Ramos (cell line): ENCODE measurements at regions not wholly inside any gene's neighbourhood (a gene's known extent, or its start where the extent isn't known, plus 50 kb on each side); places are given as distances from the start of the nearest gene placed in this dataset.

Experiments used
- in situ Hi-C: fragments of 300-500 bp; cut with MboI; formaldehyde crosslinking; loops from one replicate; pipeline ENCODE4 v1.14.3; 2022; ENCODE audit warnings: low sequenced_read_pairs; ENCODE audit not compliant: unreplicated experiment

DNA sequence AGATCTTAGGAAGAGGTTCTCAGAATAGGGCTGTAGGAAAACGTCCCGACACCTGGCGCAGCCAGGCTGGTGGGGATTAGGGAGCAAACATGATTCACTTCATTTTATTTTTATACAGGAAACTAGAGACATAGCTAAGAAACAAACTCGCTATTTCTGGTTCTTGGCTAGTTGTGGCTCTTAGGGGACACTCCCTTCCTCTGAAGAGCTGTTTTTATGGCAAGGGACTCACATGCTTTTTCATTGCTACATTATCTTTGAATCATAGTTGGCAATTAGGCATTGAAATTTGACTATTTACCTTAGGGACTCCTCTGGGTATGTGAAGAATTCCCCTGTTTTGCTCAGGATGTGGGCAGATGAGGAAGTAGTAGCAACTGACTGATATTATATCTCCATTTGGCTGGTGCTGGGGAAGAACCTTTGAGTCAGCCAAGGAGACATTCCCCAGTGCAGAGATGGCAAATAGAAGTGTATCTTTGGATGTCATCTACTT, 174.5 kb downstream of the SMIM20 start:
- in situ Hi-C loops: loop anchor here (10.0 kb wide), 1 partner anchor 316 kb away; no protein-coding TSS in a partner anchor

DNA sequence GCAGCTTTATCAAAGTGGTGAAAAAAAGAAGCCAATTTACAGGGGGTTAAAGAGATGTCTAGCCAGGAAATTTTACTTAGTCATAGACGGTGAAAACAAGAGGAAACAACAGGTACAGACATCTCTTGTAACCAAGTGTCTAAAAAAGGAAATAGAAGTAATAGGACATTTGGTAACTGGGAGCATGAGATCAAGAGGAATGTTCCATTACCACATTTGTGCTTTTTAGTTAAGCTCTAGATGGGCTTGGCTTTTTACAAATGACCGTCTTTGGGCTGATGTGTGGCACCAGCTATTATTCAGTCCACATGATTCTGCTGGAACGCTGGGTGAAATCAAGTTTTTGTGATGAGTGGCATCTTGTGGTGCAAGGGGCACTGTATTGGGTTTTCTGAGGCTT, 179.5 kb downstream of the SMIM20 start:
- in situ Hi-C loops: no loop called here

DNA sequence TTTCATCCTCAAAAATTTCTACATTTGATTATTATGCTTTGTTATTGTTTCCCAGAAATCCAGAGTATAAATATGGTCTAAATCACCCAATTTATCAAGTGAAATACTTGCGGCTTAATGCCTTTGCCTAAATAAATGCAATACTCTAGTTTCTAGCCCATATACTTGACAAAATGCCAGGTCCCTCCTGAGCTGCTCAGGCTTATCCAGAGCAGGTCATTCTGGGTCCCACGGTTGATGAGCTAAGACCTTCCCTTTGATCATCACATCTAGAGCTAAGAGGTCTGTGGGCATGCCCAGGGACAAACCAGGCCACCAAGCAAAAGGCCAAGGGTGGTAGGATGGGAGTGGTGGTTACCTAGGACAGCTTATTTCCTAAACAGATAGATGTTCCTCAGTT, 180.1 kb downstream of the SMIM20 start:
- in situ Hi-C loops: no loop called here

DNA sequence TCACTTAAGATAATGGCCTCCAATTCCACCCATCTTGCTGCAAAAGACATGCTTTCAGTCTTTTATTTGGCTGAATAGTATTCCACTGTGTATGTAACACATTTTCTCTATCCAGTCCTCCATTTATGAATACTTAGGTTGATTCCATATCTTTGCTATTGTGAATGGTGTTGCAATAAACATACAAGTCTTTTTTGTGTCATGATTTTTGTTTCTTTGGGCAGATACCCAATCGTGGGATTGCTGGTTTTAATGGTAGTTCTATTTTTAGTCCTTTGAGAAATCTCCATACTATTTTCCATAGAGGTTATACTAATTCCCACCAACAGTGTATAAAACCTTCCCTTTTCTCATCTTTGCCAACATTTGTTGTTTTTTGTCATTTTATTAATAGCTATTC, 180.9 kb downstream of the SMIM20 start:
- in situ Hi-C loops: no loop called here

DNA sequence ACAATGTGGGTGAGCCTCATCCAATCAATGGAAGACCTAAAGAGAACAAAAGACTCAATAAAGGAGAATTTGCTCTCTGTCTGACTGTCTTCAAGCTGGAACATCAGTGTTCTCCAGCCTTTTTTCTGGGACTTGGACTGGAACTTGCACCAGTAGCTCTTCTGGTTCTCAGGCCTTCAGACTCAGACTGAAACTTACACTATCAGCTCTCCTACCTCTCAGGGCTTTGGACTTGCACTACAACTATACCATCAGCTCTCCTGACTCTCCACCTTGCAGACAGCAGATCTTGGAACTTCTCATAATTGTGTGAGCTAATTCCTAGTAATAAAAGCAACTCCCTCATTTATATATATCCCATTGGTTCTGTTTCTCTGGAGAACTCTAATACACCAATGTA, 185.9 kb downstream of the SMIM20 start:
- in situ Hi-C loops: no loop called here

DNA sequence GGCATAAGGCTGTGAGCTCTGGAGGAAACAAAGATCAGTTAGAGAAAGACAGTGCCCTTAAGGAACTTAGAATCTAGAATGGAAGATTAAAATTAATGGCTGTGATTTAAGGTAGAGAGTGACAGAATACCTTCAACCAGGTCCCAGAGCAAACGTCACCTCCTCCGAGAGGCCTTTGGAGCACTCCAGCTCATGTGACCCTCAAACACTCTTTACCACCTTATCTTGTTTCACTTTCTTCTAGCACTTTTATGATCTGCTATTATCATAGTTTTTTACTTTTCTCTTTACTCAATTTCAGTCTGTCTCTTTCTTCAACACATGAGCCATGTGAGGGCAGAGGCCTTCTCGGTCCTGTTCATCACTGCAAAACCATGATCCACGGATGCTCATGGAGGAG, 187.0 kb downstream of the SMIM20 start:
- in situ Hi-C loops: no loop called here

DNA sequence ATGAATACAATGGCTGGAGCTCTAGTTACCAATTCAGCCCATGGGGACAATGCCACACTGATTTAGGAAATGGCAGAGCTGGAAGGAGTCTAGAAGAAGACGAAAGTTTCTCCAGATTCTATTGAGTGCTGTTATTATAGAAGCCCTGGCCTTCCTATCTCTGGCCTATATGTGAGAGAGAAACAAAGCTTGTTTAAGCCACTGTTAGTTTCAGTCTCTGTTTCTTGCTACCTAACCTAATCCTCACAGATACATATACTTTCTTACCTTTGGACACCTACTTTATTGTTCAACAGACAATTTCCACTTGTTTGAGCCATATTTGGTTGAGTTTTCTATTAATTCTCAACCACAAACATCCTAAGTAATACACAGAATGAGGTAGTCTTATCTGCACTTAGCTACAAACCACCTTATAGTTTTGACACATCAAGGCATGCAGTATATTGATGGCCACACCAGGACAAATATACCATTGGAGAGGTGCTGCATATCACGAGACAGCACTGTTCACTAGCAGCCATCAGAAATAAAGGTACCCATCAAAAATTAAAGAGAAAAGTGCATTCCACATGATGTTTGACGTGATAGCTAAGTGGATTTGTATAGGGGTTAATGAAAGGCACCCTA, 190.2 kb downstream of the SMIM20 start:
- in situ Hi-C loops: no loop called here

DNA sequence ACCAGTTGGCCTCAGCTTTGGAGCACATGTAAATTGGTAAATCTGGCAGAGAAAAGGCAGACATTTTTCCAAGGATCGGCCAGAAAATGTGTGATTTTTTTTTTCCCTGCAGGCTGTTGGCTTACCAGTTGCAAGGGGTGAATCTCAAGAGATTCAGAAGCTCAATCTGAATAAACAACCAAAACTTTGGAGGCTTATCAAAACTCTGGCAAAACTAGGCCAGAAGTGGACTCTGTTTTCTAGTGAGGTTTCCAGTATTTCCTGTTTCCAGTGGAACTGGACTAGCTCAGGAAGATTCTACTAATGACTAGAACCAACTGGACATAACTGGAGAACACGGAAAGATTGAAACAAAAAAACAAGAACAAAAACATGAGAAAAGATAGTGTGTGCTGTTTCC, 191.3 kb downstream of the SMIM20 start:
- in situ Hi-C loops: no loop called here

DNA sequence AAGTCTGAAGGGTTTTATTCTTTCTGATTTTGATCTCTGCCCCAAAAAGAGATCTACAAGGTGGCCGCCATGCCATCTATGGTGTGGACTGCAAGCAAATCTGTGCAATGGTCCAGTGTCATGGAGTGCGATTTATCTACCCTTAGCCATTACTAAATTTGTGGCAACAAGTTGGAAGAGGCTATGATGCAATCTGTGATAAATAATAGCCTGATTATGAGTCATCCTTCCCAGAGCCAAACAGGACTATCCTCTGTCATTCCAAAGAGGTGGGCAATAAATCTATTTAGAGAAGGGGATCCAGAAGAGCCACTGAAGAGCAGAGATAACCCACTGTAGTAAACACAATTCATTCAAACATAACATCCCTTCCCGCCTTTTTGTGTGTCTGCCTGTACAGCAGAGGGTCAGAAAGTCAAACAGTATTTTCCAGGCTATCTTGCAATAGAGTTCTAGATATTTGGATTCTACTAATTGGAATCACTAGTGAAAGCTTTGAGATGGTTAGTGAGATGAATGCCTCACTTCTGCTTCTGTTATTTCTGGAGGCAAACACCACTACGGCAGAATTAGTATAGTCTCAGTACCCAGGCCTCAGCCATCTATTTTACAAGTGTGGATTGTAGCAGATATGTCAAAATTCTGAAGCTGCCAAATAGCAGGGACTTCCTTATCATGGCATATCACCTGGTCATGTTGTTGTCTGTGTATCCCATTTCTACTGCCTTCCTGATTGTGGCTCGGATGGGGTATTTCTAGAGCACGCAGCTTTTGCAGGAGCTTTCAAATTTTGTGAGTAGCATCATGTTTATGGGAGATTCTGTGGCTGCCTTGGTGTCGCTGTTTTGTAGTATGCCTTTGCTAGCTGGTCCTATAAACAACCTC, 192.0 kb downstream of the SMIM20 start:
- in situ Hi-C loops: no loop called here

DNA sequence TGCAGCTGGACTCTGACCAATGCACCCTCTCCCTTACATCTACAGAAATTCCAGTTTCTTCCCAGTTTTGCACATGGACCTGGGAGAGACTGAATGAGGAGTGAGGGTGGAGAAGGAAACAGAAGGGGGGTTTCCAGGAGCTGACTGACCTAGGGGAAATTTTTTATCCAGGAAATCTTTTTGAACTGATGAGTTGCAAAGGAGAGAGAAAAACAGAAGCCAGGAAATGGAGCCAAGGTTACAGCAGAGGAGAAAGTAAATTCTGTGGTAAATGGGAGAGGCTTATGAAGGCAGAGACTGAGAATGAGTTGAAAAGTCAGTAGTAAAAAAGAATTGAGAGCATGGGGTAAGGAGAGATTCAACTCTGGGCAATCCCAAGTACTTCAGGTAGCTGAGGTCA, 192.8 kb downstream of the SMIM20 start:
- in situ Hi-C loops: no loop called here

DNA sequence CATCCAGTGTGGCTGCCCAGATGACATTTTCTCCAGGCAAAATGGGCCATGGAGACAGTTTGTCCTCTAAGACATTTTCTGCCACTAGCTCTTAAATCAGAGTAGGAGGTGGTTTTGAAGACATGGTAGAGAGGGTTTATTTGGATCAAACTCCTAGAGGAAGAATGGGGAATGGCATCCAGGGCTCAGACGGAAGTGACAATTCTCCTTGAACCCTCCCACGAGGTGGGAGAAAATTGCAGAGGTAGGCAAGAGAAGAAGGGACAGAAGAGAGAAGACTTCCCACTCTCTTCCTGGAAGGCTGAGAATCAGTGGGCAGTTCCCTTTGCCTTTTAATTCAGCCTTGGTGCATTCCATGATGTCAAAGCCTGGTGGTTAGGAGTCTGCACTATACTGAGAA, 194.0 kb downstream of the SMIM20 start:
- in situ Hi-C loops: no loop called here

DNA sequence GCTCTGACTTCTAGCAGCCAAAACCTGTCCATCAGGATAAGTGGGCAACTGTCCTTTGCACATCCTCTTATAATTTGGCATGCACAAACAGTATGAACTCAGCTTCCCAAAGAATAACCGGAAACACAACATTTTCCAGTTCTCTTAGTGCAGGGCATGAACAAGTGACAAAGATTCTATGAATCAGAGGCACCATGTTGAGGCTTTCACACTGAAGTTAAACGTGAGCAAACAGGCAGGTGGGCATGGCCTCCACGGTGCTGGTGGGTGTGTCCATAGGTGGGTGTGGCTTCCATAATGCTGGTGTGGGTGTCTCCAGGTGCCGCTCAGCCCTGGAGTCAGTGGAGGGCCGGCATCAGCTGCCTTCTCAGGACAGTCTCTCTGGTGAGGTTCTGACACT, 196.5 kb downstream of the SMIM20 start:
- in situ Hi-C loops: no loop called here

DNA sequence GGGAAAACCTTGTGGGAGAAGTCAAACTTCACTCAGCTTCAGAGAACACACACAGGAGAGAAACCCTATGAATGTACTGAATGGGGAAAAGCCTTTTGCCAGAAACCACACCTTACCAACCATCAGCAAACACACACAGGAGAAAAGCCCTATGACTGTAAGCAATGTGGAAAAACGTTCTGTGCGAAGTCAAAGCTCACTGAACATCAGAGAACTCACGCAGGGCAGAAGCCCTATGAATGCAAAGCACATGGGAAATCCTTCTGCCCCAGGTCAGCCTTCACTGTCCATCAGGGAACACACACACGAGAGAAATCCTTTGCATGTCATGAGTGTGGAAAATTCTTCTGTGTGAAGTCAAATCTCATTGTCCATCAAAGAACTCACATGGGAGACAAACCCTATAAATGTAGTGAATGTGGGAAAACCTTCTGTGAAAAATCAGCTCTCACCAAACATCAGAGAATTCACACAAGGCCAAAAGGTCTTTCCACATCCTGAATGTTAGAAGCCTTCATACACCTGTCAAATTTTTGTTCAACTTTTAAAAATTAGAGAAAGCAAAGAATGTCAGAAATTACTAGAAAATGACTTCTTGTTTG, 199.4 kb downstream of the SMIM20 start:
- in situ Hi-C loops: no loop called here

DNA sequence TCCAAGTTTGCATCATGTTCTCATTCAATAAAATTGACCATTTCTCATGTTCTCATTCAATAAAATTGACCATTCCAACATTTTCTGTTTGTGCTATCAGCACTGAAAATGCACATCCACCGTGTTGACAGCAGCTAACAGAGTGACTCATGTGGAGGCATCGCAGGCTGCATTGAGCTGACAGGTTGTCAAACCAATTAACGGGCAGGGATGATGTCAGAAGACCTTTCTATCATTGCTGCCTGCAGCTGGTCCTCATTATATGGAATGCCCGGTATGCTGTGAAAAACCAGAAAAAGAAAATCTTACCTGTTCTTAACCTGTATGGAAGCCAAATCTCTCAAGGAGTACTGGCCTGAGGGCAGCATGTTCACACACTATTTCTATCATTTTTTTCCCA, 202.0 kb downstream of the SMIM20 start:
- in situ Hi-C loops: no loop called here

DNA sequence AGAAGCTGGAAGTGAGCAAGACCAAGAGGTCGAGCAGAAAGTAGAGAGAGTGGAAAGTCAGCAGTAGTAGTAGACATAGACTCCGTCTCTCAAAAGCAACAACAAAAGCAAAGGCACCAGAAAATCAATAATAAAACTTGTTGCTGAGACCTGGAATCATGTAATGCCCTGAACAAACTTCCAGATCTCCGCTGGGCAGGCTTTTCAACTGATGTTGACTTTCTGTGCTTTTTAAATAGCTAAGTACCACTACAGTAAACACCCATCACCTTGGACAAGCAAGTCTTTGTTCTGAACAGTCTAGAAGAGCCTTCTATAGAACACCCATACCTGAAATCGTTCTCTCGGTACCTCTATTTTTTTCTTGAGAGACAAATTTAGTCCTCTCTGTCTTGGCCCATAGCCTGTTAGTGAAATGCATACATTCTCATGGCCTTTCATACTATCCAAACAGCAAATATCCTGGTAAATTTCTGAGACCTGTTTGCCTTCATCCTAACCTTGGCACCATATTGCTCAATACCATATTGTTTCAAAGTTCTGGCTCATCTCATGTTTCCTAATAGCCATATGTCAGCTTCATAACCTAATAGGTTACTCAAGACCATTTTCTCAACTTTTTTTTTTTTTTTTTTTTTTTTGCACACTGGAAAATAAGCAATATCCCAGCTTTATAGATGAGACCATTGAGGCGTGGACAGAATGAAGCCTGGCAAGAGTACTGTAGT, 200.6 kb upstream of the RBPJ start:
- in situ Hi-C loops: no loop called here

DNA sequence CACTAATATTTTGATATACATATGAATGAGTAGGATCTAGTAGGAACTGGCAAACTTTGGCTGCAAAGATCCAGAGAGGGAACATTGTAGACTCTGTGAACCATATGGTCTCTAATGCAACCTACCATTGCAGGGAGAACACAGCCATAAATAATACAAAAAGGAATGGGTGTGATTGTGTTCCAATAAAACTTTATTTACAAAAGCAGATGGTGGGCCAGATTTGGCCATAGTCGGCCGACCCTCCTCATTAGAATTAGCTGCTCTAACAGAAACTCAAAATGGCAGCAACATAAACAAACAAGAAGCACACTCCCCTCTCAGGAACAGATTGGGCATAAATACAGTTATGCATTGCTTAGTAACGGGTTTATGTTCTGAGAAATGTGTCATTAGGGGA, 198.1 kb upstream of the RBPJ start:
- in situ Hi-C loops: no loop called here

DNA sequence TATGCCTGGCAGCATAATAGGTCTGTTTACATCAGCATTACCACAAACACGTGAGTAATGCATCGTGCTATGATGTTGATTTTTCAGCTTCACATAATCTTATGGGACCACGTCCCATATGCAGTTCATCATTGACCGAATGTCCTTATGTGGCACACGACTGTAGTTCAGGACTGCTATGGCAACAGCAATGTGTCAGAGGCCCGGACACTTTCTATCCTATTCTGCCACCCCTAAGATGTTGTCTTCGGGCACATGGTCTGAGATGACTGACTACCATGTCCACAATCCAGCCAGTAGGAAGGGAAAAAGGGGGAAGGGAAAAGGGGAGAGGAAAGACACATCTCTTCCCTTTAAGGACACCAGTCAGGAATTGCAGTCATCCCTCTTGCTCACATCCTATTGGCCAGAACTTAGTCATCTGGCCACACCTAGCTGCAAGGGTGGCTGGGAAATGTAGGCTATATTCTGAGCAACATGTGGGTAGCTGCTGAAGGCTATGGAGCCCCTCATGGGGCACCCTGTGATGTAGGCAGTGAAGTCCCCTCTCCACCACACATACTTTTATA, 196.0 kb upstream of the RBPJ start:
- in situ Hi-C loops: no loop called here

DNA sequence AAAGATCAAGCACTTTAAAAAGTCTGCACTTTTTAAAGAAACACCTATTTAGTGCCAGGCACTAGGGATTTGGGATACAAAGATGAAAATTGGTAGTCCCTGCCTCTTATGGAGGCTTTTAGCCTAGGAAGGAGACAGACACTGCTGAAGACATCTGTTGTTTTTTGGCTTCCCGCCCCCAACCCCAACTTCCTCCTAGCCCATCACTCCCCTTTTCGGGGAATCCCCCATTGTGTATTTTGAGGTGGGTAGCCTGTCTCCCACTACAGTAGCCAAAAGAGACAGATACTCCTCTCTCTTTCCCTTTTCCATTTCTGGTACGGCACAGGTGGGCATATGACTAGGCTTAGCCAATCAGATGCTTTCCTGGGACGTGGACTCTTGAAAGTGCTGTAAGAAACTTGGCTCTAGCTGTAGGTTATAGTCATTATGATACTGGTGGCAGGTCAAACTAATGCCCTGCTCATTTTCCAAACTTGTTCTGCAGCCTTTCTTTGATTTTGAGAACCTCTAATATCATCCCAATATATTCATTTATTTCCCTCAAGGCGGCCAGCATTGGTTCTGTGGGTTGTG, 194.6 kb upstream of the RBPJ start:
- in situ Hi-C loops: no loop called here

DNA sequence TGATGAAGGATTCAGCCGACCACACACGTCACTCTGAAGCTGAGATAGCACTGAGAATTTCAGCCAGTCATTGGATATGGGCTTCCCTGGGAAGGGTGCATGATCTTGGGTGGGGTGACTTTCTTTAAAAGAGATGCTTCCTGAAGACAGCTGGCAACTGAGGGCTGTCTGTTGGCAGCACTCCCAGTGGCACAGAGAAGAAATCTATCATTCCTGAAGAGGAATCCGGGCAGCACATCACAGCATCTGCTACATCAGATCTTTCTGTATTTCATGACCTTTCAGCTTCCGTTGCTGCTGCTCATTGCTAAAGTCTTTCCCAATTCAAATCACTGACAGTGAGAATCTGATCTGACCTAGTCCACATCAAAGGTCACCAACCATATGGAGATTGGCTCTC, 193.8 kb upstream of the RBPJ start:
- in situ Hi-C loops: no loop called here

DNA sequence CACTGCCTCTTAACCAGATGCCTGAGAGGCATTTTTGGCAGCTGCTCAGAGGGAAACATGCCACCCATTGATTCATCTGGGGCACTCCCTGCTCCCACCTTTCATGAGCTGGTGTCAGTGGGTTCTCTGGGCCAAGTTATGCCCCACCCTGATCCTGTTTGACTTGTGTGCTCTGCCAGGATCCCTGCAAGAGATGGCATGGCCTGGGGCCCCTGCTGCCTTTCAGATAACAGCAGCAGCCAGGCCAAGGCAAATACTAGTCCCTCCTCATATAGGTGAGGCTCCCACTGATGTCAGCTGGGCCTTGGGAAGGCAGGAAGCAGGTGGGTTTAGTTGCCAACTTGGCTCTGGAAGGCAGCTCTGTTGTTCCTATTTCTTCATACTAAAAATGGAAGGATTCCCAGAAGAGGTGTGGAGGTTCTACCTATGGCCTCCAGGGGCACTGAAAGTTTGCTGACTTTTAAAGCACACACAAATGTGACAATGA, 192.9 kb upstream of the RBPJ start:
- in situ Hi-C loops: no loop called here
